ENCODE measurements at regions not wholly inside any gene's neighbourhood (a gene's known extent, or its start where the extent isn't known, plus 50 kb on each side); places are given as distances from the start of the nearest gene placed in this dataset.

DNA sequence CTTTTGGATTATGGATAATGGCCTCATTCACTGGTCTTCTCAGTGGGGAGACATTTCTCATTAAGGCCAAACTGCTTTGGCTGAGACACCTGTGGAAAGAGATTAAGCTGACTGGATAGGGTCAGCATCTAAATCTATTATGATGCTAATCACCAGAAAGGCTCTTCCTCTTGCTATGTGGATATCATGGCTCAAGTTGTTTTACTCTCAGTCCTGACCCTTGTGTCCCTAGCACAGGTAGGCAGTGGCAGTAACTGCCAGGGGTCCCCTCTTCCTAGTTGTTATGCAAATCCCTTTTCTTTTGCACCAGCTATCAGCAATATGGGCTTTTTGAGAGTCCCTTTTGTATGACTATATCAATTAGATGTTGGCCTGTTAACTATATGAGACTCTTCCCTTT is 335.7 kb upstream of the PLET1 start:
- H3K23ac ChIP-seq (ENCODE audit: low read depth, low read length, poor library complexity) = no peak overlapping the region
- no peak overlapping the region for H2BK15ac ChIP-seq (ENCODE audit: low read length)
- H2AFZ ChIP-seq (ENCODE audit: low read length) = no peak overlapping the region
- H3K14ac ChIP-seq (ENCODE audit: low read length) = no peak overlapping the region
- H3K79me1 ChIP-seq (ENCODE audit: low read depth, low read length) = no peaks in the 10 kb centered on the region
- H3K4me2 ChIP-seq (ENCODE audit: insufficient read depth, low read length, poor library complexity, severe bottlenecking) = no peak overlapping the region
- H2AK5ac ChIP-seq (ENCODE audit: low read depth, low read length) = no peak overlapping the region
- H3K27ac ChIP-seq (replicated peaks; ENCODE audit: low read length) = no peak overlapping the region
- no peaks in the 10 kb centered on the region for H3K27me3 ChIP-seq (ENCODE audit: control insufficient read depth in 3 of 3, insufficient read depth in 3 of 3, low read depth in 1 of 3, low read length in 3 of 3)
- no peak overlapping the region for H2BK120ac ChIP-seq (ENCODE audit: low read depth, low read length)
- no peak overlapping the region for H4K91ac ChIP-seq (ENCODE audit: low read depth, low read length, poor library complexity)
- no peaks in the 10 kb centered on the region for H3K9me3 ChIP-seq (replicated peaks in 1 of 2; ENCODE audit: control insufficient read depth in 2 of 2, insufficient read depth in 1 of 2, low read depth in 1 of 2, low read length in 2 of 2)
- H2BK5ac ChIP-seq (ENCODE audit: low read length) = no peak overlapping the region
- no peak overlapping the region for H2BK12ac ChIP-seq (ENCODE audit: low read length)
- H4K8ac ChIP-seq (ENCODE audit: low read depth, low read length) = no peak overlapping the region
- no peak for DNase-seq (ENCODE audit: low spot score)
- no peak overlapping the region for H3K9ac ChIP-seq (ENCODE audit: low read depth, low read length, poor library complexity)
- H3K18ac ChIP-seq (ENCODE audit: low read length) = no peak overlapping the region
- H3K4me3 ChIP-seq (ENCODE audit: low read length in 2 of 2) = no peak overlapping the region
- H3K4ac ChIP-seq (ENCODE audit: low read length) = no peak overlapping the region
- no peaks in the 10 kb centered on the region for H3K36me3 ChIP-seq (replicated peaks in 1 of 2; ENCODE audit: control insufficient read depth in 2 of 2, insufficient read depth in 2 of 2, low read length in 2 of 2)
- H3K4me1 ChIP-seq (ENCODE audit: control insufficient read depth in 2 of 2, insufficient read depth in 1 of 2, low read depth in 1 of 2, low read length in 2 of 2) = peaks cover 0 to 5% of the 10 kb centered on the region in 2 donors

GRCh38 chr11:112597286-112597790 is 336.7 kb upstream of the PLET1 start:
- no peak overlapping the region for H2BK12ac ChIP-seq (ENCODE audit: low read length)
- no peak overlapping the region for H3K27ac ChIP-seq (replicated peaks; ENCODE audit: low read length)
- H3K27me3 ChIP-seq (ENCODE audit: control insufficient read depth in 3 of 3, insufficient read depth in 3 of 3, low read depth in 1 of 3, low read length in 3 of 3) = no peaks in the 10 kb centered on the region
- H3K36me3 ChIP-seq (replicated peaks in 1 of 2; ENCODE audit: control insufficient read depth in 2 of 2, insufficient read depth in 2 of 2, low read length in 2 of 2) = no peaks in the 10 kb centered on the region
- H4K8ac ChIP-seq (ENCODE audit: low read depth, low read length) = no peak overlapping the region
- no peak overlapping the region for H2BK15ac ChIP-seq (ENCODE audit: low read length)
- H2BK120ac ChIP-seq (ENCODE audit: low read depth, low read length) = no peak overlapping the region
- H3K79me1 ChIP-seq (ENCODE audit: low read depth, low read length) = no peaks in the 10 kb centered on the region
- H3K23ac ChIP-seq (ENCODE audit: low read depth, low read length, poor library complexity) = no peak overlapping the region
- DNase-seq (ENCODE audit: low spot score) = no peak
- no peak overlapping the region for H2AFZ ChIP-seq (ENCODE audit: low read length)
- no peak overlapping the region for H3K4ac ChIP-seq (ENCODE audit: low read length)
- H3K9ac ChIP-seq (ENCODE audit: low read depth, low read length, poor library complexity) = no peak overlapping the region
- no peak overlapping the region for H2BK5ac ChIP-seq (ENCODE audit: low read length)
- no peak overlapping the region for H3K4me3 ChIP-seq (ENCODE audit: low read length in 2 of 2)
- no peaks in the 10 kb centered on the region for H3K9me3 ChIP-seq (replicated peaks in 1 of 2; ENCODE audit: control insufficient read depth in 2 of 2, insufficient read depth in 1 of 2, low read depth in 1 of 2, low read length in 2 of 2)
- no peak overlapping the region for H3K14ac ChIP-seq (ENCODE audit: low read length)
- peaks cover 0 to 5% of the 10 kb centered on the region in 2 donors for H3K4me1 ChIP-seq (ENCODE audit: control insufficient read depth in 2 of 2, insufficient read depth in 1 of 2, low read depth in 1 of 2, low read length in 2 of 2)
- WGBS, 2 donors (ENCODE audit: extremely low coverage in 2 of 2, insufficient read length in 2 of 2, insufficient replicate concordance in 1 of 2) = no CpG with 5 or more reads among the region's 2 CpGs
- no peak overlapping the region for H4K91ac ChIP-seq (ENCODE audit: low read depth, low read length, poor library complexity)
- no peak overlapping the region for H3K18ac ChIP-seq (ENCODE audit: low read length)
- H2AK5ac ChIP-seq (ENCODE audit: low read depth, low read length) = no peak overlapping the region
- no peak overlapping the region for H3K4me2 ChIP-seq (ENCODE audit: insufficient read depth, low read length, poor library complexity, severe bottlenecking)

DNA sequence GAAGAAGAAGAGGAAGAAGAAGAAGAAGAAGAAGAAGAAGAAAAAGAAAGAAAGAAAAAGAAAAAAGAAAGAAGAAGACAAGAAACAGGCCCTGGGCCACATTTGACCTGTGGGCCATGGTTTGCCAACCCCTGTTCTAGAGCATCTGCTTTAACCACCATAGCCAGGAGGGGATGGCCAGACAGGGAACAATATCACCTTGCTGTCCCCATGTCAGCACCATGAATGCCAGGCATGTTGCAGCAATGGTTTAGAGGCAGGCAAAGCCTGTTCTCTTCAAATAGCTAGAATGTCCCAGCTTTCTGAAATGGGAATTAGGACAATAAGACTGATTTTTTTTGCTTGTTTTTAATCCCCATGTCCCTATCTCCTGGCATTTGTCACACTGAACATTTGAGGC is 338.6 kb upstream of the PLET1 start:
- Histone ChIP-seq H3K36me3 (replicated peaks in 1 of 2; ENCODE audit: control insufficient read depth in 2 of 2, insufficient read depth in 2 of 2, low read length in 2 of 2) (no peaks in the 10 kb centered on the region), H3K4me1 (ENCODE audit: control insufficient read depth in 2 of 2, insufficient read depth in 1 of 2, low read depth in 1 of 2, low read length in 2 of 2) (peaks cover 0 to 5% of the 10 kb centered on the region in 2 donors), H3K27me3 (ENCODE audit: control insufficient read depth in 3 of 3, insufficient read depth in 3 of 3, low read depth in 1 of 3, low read length in 3 of 3) (no peaks in the 10 kb centered on the region), H4K8ac (ENCODE audit: low read depth, low read length) (no peak overlapping the region), H3K79me1 (ENCODE audit: low read depth, low read length) (no peaks in the 10 kb centered on the region), H3K14ac (ENCODE audit: low read length) (no peak overlapping the region), H3K23ac (ENCODE audit: low read depth, low read length, poor library complexity) (no peak overlapping the region), H2BK120ac (ENCODE audit: low read depth, low read length) (no peak overlapping the region), H2BK15ac (ENCODE audit: low read length) (no peak overlapping the region), H3K18ac (ENCODE audit: low read length) (no peak overlapping the region), H3K4me3 (ENCODE audit: low read length in 2 of 2) (no peak overlapping the region), H3K4me2 (ENCODE audit: insufficient read depth, low read length, poor library complexity, severe bottlenecking) (no peak overlapping the region), H3K27ac (replicated peaks; ENCODE audit: low read length) (no peak overlapping the region), H3K9ac (ENCODE audit: low read depth, low read length, poor library complexity) (no peak overlapping the region), H2BK5ac (ENCODE audit: low read length) (no peak overlapping the region), H2BK12ac (ENCODE audit: low read length) (no peak overlapping the region), H4K91ac (ENCODE audit: low read depth, low read length, poor library complexity) (no peak overlapping the region), H3K4ac (ENCODE audit: low read length) (no peak overlapping the region), H3K9me3 (replicated peaks in 1 of 2; ENCODE audit: control insufficient read depth in 2 of 2, insufficient read depth in 1 of 2, low read depth in 1 of 2, low read length in 2 of 2) (no peaks in the 10 kb centered on the region), H2AFZ (ENCODE audit: low read length) (no peak overlapping the region), H2AK5ac (ENCODE audit: low read depth, low read length) (no peak overlapping the region)
- DNase-seq (ENCODE audit: low spot score) = no peak

DNA sequence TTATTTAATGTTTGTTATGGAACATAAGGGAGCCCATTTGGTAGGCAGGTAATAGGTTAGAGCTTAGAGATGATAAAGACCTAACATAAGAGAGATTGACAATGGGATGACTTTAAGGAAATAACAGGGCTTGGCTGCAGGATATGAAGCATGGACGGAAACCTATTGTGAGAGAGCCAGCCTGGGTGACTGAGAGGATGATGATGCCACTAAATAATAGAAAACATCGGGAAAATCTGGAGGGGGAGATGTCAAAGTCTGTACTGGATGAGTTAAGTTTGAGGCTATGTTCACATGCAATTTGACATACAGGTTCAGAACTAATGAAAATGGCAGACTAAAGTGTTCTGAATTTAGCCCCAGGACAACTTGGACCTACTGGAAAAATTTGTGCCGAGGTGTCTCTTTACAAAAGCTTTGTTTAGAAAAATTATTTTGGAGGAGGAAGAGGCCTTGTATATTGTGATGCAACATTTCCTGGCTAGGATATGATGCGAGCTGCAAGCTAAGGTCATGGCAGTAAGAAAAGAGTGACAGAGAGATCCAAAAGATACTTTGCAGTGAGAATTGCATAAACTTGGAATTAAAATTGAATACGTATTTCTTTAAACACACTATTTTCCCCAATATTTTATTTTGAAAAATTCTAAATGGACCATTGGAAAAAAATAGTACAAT is 339.3 kb upstream of the PLET1 start:
- Histone ChIP-seq H3K36me3 (replicated peaks in 1 of 2; ENCODE audit: control insufficient read depth in 2 of 2, insufficient read depth in 2 of 2, low read length in 2 of 2) (no peaks in the 10 kb centered on the region), H3K9me3 (replicated peaks in 1 of 2; ENCODE audit: control insufficient read depth in 2 of 2, insufficient read depth in 1 of 2, low read depth in 1 of 2, low read length in 2 of 2) (no peaks in the 10 kb centered on the region), H2BK5ac (ENCODE audit: low read length) (no peak overlapping the region), H2BK12ac (ENCODE audit: low read length) (no peak overlapping the region), H2AFZ (ENCODE audit: low read length) (no peak overlapping the region), H2BK120ac (ENCODE audit: low read depth, low read length) (no peak overlapping the region), H3K4me2 (ENCODE audit: insufficient read depth, low read length, poor library complexity, severe bottlenecking) (no peak overlapping the region), H4K91ac (ENCODE audit: low read depth, low read length, poor library complexity) (no peak overlapping the region), H3K4me1 (ENCODE audit: control insufficient read depth in 2 of 2, insufficient read depth in 1 of 2, low read depth in 1 of 2, low read length in 2 of 2) (peaks cover 0 to 5% of the 10 kb centered on the region in 2 donors), H3K79me1 (ENCODE audit: low read depth, low read length) (no peaks in the 10 kb centered on the region), H3K4ac (ENCODE audit: low read length) (no peak overlapping the region), H4K8ac (ENCODE audit: low read depth, low read length) (no peak overlapping the region), H2AK5ac (ENCODE audit: low read depth, low read length) (no peak overlapping the region), H3K27me3 (ENCODE audit: control insufficient read depth in 3 of 3, insufficient read depth in 3 of 3, low read depth in 1 of 3, low read length in 3 of 3) (no peaks in the 10 kb centered on the region), H3K27ac (replicated peaks; ENCODE audit: low read length) (no peak overlapping the region), H3K9ac (ENCODE audit: low read depth, low read length, poor library complexity) (no peak overlapping the region), H3K23ac (ENCODE audit: low read depth, low read length, poor library complexity) (no peak overlapping the region), H2BK15ac (ENCODE audit: low read length) (no peak overlapping the region), H3K4me3 (ENCODE audit: low read length in 2 of 2) (no peak overlapping the region), H3K18ac (ENCODE audit: low read length) (no peak overlapping the region), H3K14ac (ENCODE audit: low read length) (no peak overlapping the region)
- no CpG with 5 or more reads among the region's 5 CpGs for WGBS, 2 donors (ENCODE audit: extremely low coverage in 2 of 2, insufficient read length in 2 of 2, insufficient replicate concordance in 1 of 2)
- no peak for DNase-seq (ENCODE audit: low spot score)

Data from neuronal stem cell (in vitro differentiated cells).